GM10248 (cell line): ENCODE measurements at regions not wholly inside any gene's neighbourhood (a gene's known extent, or its start where the extent isn't known, plus 50 kb on each side); places are given as distances from the start of the nearest gene placed in this dataset.

Experiments used
- CTCF ChIA-PET: fragments of 300-600 bp; sonication (Branson Sonifier 250); formaldehyde crosslinking; extraction: SDS; loops from one replicate; lab custom pipeline; 2021; ENCODE audit warnings: antibody characterized with exemption; lab: Yijun Ruan, JAX
- POLR2A ChIA-PET: fragments of 350-650 bp; sonication (Branson Sonifier 250); formaldehyde crosslinking; extraction: SDS; loops from one replicate; lab custom pipeline; 2020; ENCODE audit warnings: antibody characterized with exemption; lab: Yijun Ruan, JAX
- DNase-seq: peaks from one replicate; pipeline ENCODE4 v3.0.0; 2012; ENCODE audit errors: extremely low spot score
- CTCF ChIP-seq: IDR thresholded peaks from 2 replicates; pipeline ENCODE4 v1.5.1; 2012; ENCODE audit warnings: mild to moderate bottlenecking, low read depth; ENCODE audit errors: extremely low read depth, missing control alignments, control extremely low read depth

- ChIA-PET CTCF (no interaction called here), POLR2A (no interaction called here)
- no peak for TF ChIP-seq CTCF
- no peak for DNase-seq
These were observed 546.0 kb downstream of the BRD1 start for GRCh38 chr22:49281467-49282340.

GRCh38 chr22:49278340-49278739, 549.3 kb downstream of the BRD1 start:
- TF ChIP-seq CTCF = no peak
- CTCF ChIA-PET = no interaction called here
- DNase-seq = no peak
- POLR2A ChIA-PET = no interaction called here

DNA sequence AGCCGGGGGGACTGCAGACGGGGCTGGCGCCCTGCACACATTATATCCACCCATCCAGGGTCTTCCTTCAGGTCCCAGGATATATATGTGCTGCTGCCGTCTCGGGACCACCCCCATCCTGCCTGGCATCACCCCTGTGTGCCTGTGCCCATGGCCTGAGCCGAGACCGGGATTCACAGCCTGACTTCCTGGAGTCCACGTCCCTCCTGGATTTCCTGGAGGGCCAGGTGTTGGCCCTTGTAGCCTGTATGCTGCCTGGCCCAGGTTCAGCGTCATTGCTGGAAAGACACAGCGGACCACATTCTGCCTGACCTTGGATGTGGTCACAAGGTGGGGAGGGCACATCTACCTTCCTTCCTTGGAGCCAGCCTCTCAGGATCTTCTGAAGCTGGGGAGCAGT, 551.1 kb downstream of the BRD1 start:
- ChIA-PET CTCF (no interaction called here), POLR2A (no interaction called here)
- TF ChIP-seq CTCF = no peak
- DNase-seq = no peak

DNA sequence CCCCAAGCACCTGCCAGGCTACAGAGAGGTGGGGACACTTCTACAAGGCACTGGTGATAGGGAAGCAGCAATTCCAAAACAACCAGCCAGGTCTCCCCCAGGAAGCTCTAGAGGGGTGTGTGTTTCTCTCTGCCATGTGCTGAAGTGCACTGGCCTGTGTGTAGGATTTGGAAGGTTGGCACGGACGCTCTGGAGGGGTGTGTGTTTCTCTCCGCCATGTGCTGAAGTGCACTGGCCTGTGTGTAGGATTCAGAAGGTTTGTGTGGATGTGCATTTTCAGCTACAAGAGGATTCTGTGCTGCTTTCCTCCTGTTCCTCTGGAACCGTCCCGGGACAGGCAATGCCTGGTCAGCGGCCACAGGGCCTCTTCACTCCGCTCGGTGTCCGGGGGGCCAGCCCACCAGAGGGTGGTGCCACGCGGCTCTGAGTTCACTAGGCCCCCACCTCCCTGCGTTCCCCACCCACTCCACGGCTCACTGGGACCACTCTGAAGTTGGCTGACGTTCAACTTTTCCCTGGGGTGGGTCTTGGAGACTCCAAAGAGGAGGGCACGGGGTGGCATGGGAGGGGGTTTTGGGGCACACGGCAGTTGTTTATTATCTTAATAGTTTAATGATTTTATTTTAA, 552.8 kb downstream of the BRD1 start:
- ChIA-PET CTCF (interaction anchor here (1.4 kb wide), 1 partner anchor 30 kb away, joined by 4 read pairs; no protein-coding TSS in a partner anchor), POLR2A (no interaction called here)
- no peak for DNase-seq
- no peak for TF ChIP-seq CTCF

DNA sequence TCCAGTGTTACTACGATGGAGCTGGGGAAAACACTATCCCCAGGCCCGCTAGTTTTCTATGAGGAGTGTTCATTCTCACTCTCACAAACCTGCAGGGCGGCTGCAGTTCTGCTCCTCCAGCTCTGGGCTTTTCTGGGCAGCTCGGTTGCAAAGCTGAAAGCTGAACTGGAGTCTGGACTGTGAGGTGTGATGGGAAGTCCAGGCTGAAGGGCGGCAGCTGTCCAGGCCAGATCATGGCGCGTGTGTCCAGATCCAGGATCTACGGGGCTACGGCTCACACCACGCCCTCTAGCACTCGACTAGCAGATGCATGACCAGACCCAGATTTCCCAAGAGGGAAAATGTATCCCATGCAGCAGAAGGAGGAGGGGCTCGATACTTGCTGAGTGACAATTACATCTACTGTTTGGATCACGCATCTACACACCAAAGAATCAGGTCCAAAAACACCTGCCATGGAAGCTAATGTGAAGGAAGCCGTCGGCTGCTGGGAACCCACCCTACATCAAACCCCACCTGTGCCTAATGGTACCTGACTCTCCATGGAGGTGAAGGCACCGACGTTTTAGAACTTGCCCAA, 555.0 kb downstream of the BRD1 start:
- CTCF ChIA-PET = no interaction called here
- TF ChIP-seq CTCF = no peak
- no peak for DNase-seq
- POLR2A ChIA-PET = no interaction called here

DNA sequence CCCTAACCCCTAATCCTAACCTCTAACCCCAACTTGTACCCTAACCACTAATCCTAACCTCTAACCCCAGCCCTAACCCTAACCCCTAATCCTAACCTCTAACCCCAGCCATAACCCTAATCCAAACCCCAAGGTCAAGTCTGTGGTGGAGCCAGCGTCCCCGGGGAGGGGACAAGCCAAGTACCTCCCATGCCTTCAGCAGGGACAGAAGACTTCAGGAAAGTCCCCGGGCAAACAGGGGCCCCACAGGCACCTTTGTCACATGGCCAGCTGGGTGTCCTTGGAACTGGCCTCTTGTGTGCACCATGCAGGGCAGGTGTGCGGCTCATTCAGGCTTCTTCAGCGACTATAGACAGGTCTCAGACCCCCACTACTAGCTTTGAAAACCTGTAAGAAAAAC, 555.8 kb downstream of the BRD1 start:
- TF ChIP-seq CTCF = no peak
- ChIA-PET CTCF (no interaction called here), POLR2A (no interaction called here)
- no peak for DNase-seq
